Hematopoietic multipotent progenitor cell treated with erythropoietin and hydrocortisone succinate and interleukin-3 and kit ligand, for 8 days (in vitro differentiated cells): ENCODE measurements at regions not wholly inside any gene's neighbourhood (a gene's known extent, or its start where the extent isn't known, plus 50 kb on each side); places are given as distances from the start of the nearest gene placed in this dataset.
"Not testable (repeated sequence)": the region's sequence is repeated elsewhere in the genome, so short reads cannot be mapped to it uniquely, and the experiment has no call there.

Source experiments
- DNase-seq: peaks from one replicate; pipeline ENCODE4 v3.0.0-alpha.2; 2015

GRCh38 chr14:23694949-23695663 lies 58.9 kb downstream of the DHRS2 start:
- no peak for DNase-seq

- no peak for DNase-seq
Observed at GRCh38 chr14:23695664-23695999, 59.5 kb downstream of the DHRS2 start.

GRCh38 chr14:23696701-23697239 lies 60.6 kb downstream of the DHRS2 start:
- no peak for DNase-seq

GRCh38 chr14:23697680-23698079 lies 61.5 kb downstream of the DHRS2 start:
- no peak for DNase-seq

GRCh38 chr14:23702656-23703426 lies 66.7 kb downstream of the DHRS2 start:
- no peak for DNase-seq

- peak; percentile 11 for DNase-seq
Observed at GRCh38 chr14:23704890-23705289, 68.7 kb downstream of the DHRS2 start.

GRCh38 chr14:23707415-23707814 lies 71.3 kb downstream of the DHRS2 start:
- DNase-seq: no peak

GRCh38 chr14:23708343-23708742 lies 72.2 kb downstream of the DHRS2 start:
- no peak for DNase-seq

GRCh38 chr14:23709923-23710322 lies 73.8 kb downstream of the DHRS2 start:
- no peak for DNase-seq

GRCh38 chr14:23712287-23712686 lies 76.1 kb downstream of the DHRS2 start:
- no peak for DNase-seq

GRCh38 chr14:23719225-23719985 lies 83.2 kb downstream of the DHRS2 start:
- no peak for DNase-seq

- no peak for DNase-seq
Observed at GRCh38 chr14:23722675-23723074, 86.5 kb downstream of the DHRS2 start.

- no peak for DNase-seq
Observed at GRCh38 chr14:23723911-23724310, 87.7 kb downstream of the DHRS2 start.

- DNase-seq: no peak
Observed at GRCh38 chr14:23725528-23725927, 89.4 kb downstream of the DHRS2 start.

GRCh38 chr14:23725980-23726710 lies 90.0 kb downstream of the DHRS2 start:
- no peak for DNase-seq

- peak; percentile 59 for DNase-seq
Observed at GRCh38 chr14:23727566-23728335, 91.6 kb downstream of the DHRS2 start.

- DNase-seq: no peak
Observed at GRCh38 chr14:23728791-23729190, 92.6 kb downstream of the DHRS2 start.

GRCh38 chr14:23729720-23730387 lies 93.7 kb downstream of the DHRS2 start:
- no peak for DNase-seq

GRCh38 chr14:23735394-23735793 lies 99.2 kb downstream of the DHRS2 start:
- DNase-seq: no peak

GRCh38 chr14:23744368-23744767 lies 108.2 kb downstream of the DHRS2 start:
- not testable (repeated sequence) for DNase-seq

GRCh38 chr14:23750357-23750756 lies 114.2 kb downstream of the DHRS2 start:
- DNase-seq: no peak
